ENCODE measurements at regions not wholly inside any gene's neighbourhood (a gene's known extent, or its start where the extent isn't known, plus 50 kb on each side); places are given as distances from the start of the nearest gene placed in this dataset.
"Not testable (repeated sequence)": the region's sequence is repeated elsewhere in the genome, so short reads cannot be mapped to it uniquely, and the experiment has no call there.

- Histone ChIP-seq H3K9me2 (ENCODE audit: insufficient read depth) (no peaks in the 10 kb centered on the region), H3K4me3 (no peak overlapping the region), H3K4me2 (no peak overlapping the region), H3K27ac (no peak overlapping the region), H3K36me3 (ENCODE audit: low read depth) (no peaks in the 10 kb centered on the region), H3K79me2 (ENCODE audit: low read depth) (no peaks in the 10 kb centered on the region), H3K9me3 (ENCODE audit: insufficient read depth, low read depth) (no peaks in the 10 kb centered on the region), H3K4me1 (replicated peaks; ENCODE audit: insufficient read depth) (no peaks in the 10 kb centered on the region), H3F3A (ENCODE audit: insufficient read depth, low read depth) (no peaks in the 10 kb centered on the region), H3K27me3 (ENCODE audit: insufficient read depth, low read depth) (no peaks in the 10 kb centered on the region), H4K20me1 (ENCODE audit: insufficient read depth) (no peaks in the 10 kb centered on the region), H2AFZ (no peak overlapping the region)
- TF ChIP-seq EZH2 (IDR thresholded peaks at IDR 0.05; ENCODE audit: low read depth) (no peak), CTCF (conservative IDR thresholded peaks at IDR 0.05) (no peak)
- CTCF ChIA-PET: no interaction called here
- intact Hi-C loops (cut with micrococcal nuclease; ENCODE audit: unreplicated experiment): no loop called here
- POLR2A ChIA-PET (ENCODE audit: unreplicated experiment): no interaction called here
- no peak for DNase-seq
- BruUV-seq (replicated peaks): no TSS peak
Observed at GRCh38 chr2:146412625-146413024, 1432.2 kb upstream of the ACVR2A start.

GRCh38 chr2:146405402-146406309, 1439.2 kb upstream of the ACVR2A start:
- peak overlapping the region; percentile 62 for H3K4me3 ChIP-seq
- intact Hi-C loops (cut with micrococcal nuclease; ENCODE audit: unreplicated experiment); H3K4me1 ChIP-seq (replicated peaks; ENCODE audit: insufficient read depth); CTCF ChIA-PET; H3F3A ChIP-seq (ENCODE audit: insufficient read depth, low read depth); H3K9me2 ChIP-seq (ENCODE audit: insufficient read depth); H4K20me1 ChIP-seq (ENCODE audit: insufficient read depth); H3K9me3 ChIP-seq (ENCODE audit: insufficient read depth, low read depth); H3K27me3 ChIP-seq (ENCODE audit: insufficient read depth, low read depth); H3K79me2 ChIP-seq (ENCODE audit: low read depth); H3K27ac ChIP-seq; H3K36me3 ChIP-seq (ENCODE audit: low read depth); BruUV-seq (replicated peaks): not testable (repeated sequence)
- DNase-seq: peak; percentile 67 to 73
- peak overlapping the region; percentile 79 for H2AFZ ChIP-seq
- POLR2A ChIA-PET (ENCODE audit: unreplicated experiment): interaction anchor here (0.5 kb wide), 1 partner anchor 514 kb away, joined by 3 read pairs; no protein-coding TSS in a partner anchor
- peak overlapping the region; percentile 68 for H3K4me2 ChIP-seq

- CTCF ChIA-PET; H4K20me1 ChIP-seq (ENCODE audit: insufficient read depth); H3F3A ChIP-seq (ENCODE audit: insufficient read depth, low read depth); H3K79me2 ChIP-seq (ENCODE audit: low read depth); intact Hi-C loops (cut with micrococcal nuclease; ENCODE audit: unreplicated experiment); H3K4me2 ChIP-seq; H3K27me3 ChIP-seq (ENCODE audit: insufficient read depth, low read depth); POLR2A ChIA-PET (ENCODE audit: unreplicated experiment); BruUV-seq (replicated peaks); H3K4me3 ChIP-seq; DNase-seq; H3K4me1 ChIP-seq (replicated peaks; ENCODE audit: insufficient read depth); H3K9me2 ChIP-seq (ENCODE audit: insufficient read depth); H3K36me3 ChIP-seq (ENCODE audit: low read depth); H3K27ac ChIP-seq; H2AFZ ChIP-seq; H3K9me3 ChIP-seq (ENCODE audit: insufficient read depth, low read depth): not testable (repeated sequence)
Observed at GRCh38 chr2:146403546-146404160, 1441.2 kb upstream of the ACVR2A start.

- no peaks in the 10 kb centered on the region for H3K9me3 ChIP-seq (ENCODE audit: insufficient read depth, low read depth)
- DNase-seq: no peak
- no peak overlapping the region for H2AFZ ChIP-seq
- no peaks in the 10 kb centered on the region for H3K27me3 ChIP-seq (ENCODE audit: insufficient read depth, low read depth)
- H3K4me3 ChIP-seq: no peak overlapping the region
- intact Hi-C loops (cut with micrococcal nuclease; ENCODE audit: unreplicated experiment): no loop called here
- no peaks in the 10 kb centered on the region for H3F3A ChIP-seq (ENCODE audit: insufficient read depth, low read depth)
- no peaks in the 10 kb centered on the region for H4K20me1 ChIP-seq (ENCODE audit: insufficient read depth)
- no peaks in the 10 kb centered on the region for H3K4me1 ChIP-seq (replicated peaks; ENCODE audit: insufficient read depth)
- H3K27ac ChIP-seq: no peak overlapping the region
- no peaks in the 10 kb centered on the region for H3K36me3 ChIP-seq (ENCODE audit: low read depth)
- no peak overlapping the region for H3K4me2 ChIP-seq
- POLR2A ChIA-PET (ENCODE audit: unreplicated experiment): no interaction called here
- no peaks in the 10 kb centered on the region for H3K9me2 ChIP-seq (ENCODE audit: insufficient read depth)
- no peaks in the 10 kb centered on the region for H3K79me2 ChIP-seq (ENCODE audit: low read depth)
- no peak for TF ChIP-seq EZH2 (IDR thresholded peaks at IDR 0.05; ENCODE audit: low read depth)
- TF ChIP-seq CTCF (conservative IDR thresholded peaks at IDR 0.05): no peak
- no TSS peak for BruUV-seq (replicated peaks)
- CTCF ChIA-PET: no interaction called here
Observed at GRCh38 chr2:146392631-146393030, 1452.2 kb upstream of the ACVR2A start.
